8988T (cell line): ENCODE measurements at regions not wholly inside any gene's neighbourhood (a gene's known extent, or its start where the extent isn't known, plus 50 kb on each side); places are given as distances from the start of the nearest gene placed in this dataset.
"Not testable (repeated sequence)": the region's sequence is repeated elsewhere in the genome, so short reads cannot be mapped to it uniquely, and the experiment has no call there.

ENCODE experiments used
- DNase-seq: peaks from one replicate; pipeline ENCODE4 v3.0.0; 2011

GRCh38 chr1:233722212-233722979, 108.5 kb downstream of the KCNK1 start:
- no peak for DNase-seq

- DNase-seq = no peak
Observed at GRCh38 chr1:233723387-233723786, 109.5 kb downstream of the KCNK1 start.

- not testable (repeated sequence) for DNase-seq
Observed at GRCh38 chr1:233724131-233724631, 110.3 kb downstream of the KCNK1 start.

- no peak for DNase-seq
Observed at GRCh38 chr1:233725423-233725822, 111.5 kb downstream of the KCNK1 start.

GRCh38 chr1:233728721-233729120, 114.8 kb downstream of the KCNK1 start:
- no peak for DNase-seq

- no peak for DNase-seq
Observed at GRCh38 chr1:233730380-233730779, 116.5 kb downstream of the KCNK1 start.

GRCh38 chr1:233730809-233731208, 116.9 kb downstream of the KCNK1 start:
- DNase-seq = no peak

- no peak for DNase-seq
Observed at GRCh38 chr1:233732206-233732605, 118.3 kb downstream of the KCNK1 start.

GRCh38 chr1:233734456-233734855, 120.5 kb downstream of the KCNK1 start:
- DNase-seq = no peak

- no peak for DNase-seq
Observed at GRCh38 chr1:233735331-233735730, 121.4 kb downstream of the KCNK1 start.

- no peak for DNase-seq
Observed at GRCh38 chr1:233735847-233736246, 121.9 kb downstream of the KCNK1 start.

- no peak for DNase-seq
Observed at GRCh38 chr1:233737341-233737740, 123.4 kb downstream of the KCNK1 start.

GRCh38 chr1:233738396-233738795, 124.5 kb downstream of the KCNK1 start:
- no peak for DNase-seq

- no peak for DNase-seq
Observed at GRCh38 chr1:233738850-233739249, 124.9 kb downstream of the KCNK1 start.

GRCh38 chr1:233744779-233745513, 131.0 kb downstream of the KCNK1 start:
- DNase-seq = no peak

GRCh38 chr1:233750139-233750538, 136.2 kb downstream of the KCNK1 start:
- DNase-seq = no peak

GRCh38 chr1:233759665-233760064, 144.8 kb upstream of the SLC35F3 start:
- no peak for DNase-seq

- DNase-seq = not testable (repeated sequence)
Observed at GRCh38 chr1:233764304-233764703, 140.2 kb upstream of the SLC35F3 start.

- no peak for DNase-seq
Observed at GRCh38 chr1:233777566-233777965, 126.9 kb upstream of the SLC35F3 start.

- no peak for DNase-seq
Observed at GRCh38 chr1:233780049-233780448, 124.4 kb upstream of the SLC35F3 start.

GRCh38 chr1:233782937-233783586, 121.4 kb upstream of the SLC35F3 start:
- no peak for DNase-seq

GRCh38 chr1:233787599-233787998, 116.9 kb upstream of the SLC35F3 start:
- DNase-seq = no peak

GRCh38 chr1:233788687-233789086, 115.8 kb upstream of the SLC35F3 start:
- DNase-seq = no peak

- DNase-seq = no peak
Observed at GRCh38 chr1:233790121-233790520, 114.4 kb upstream of the SLC35F3 start.
